Naive B cell (primary cell): ENCODE measurements at regions not wholly inside any gene's neighbourhood (a gene's known extent, or its start where the extent isn't known, plus 50 kb on each side); places are given as distances from the start of the nearest gene placed in this dataset.

Experiments
- ATAC-seq, 2 donors: fragments of 150-1000 bp; cut with Tn5 transposase; 2 replicates each; pipeline ENCODE4 v1.10.0; 2021; ENCODE audit warnings: low read depth in 2 of 2, mild to moderate bottlenecking in 2 of 2, moderate library complexity in 2 of 2
- DNase-seq: peaks from one replicate; pipeline ENCODE4 v3.0.0; 2022
- H3K27ac Mint-ChIP-seq, 6 donors: one replicate each; pipeline ENCODE4 v1.8.0; 2020 to 2022; ENCODE audit warnings: mild to moderate bottlenecking in 6 of 6, mixed read lengths in 6 of 6, moderate library complexity in 5 of 6, inconsistent platforms in 2 of 6
- H3K27me3 Mint-ChIP-seq, 3 donors: one replicate each; pipeline ENCODE4 v1.8.0; 2021 to 2022; ENCODE audit warnings: mixed read lengths in 3 of 3, mild to moderate bottlenecking in 1 of 3
- H3K36me3 Mint-ChIP-seq, 2 donors: one replicate each; pipeline ENCODE4 v1.8.0; 2020 to 2022; ENCODE audit warnings: mixed read lengths in 2 of 2, inconsistent platforms in 1 of 2, mild to moderate bottlenecking in 1 of 2
- H3K4me1 Mint-ChIP-seq, 3 donors: one replicate each; pipeline ENCODE4 v1.8.0; 2020 to 2022; ENCODE audit warnings: mixed read lengths in 3 of 3, inconsistent platforms in 1 of 3, mild to moderate bottlenecking in 1 of 3, moderate library complexity in 1 of 3
- H3K4me3 Mint-ChIP-seq, 8 donors: one replicate each; pipeline ENCODE4 v1.8.0; 2020 to 2022; ENCODE audit warnings: mild to moderate bottlenecking in 8 of 8, mixed read lengths in 8 of 8, moderate library complexity in 8 of 8, inconsistent platforms in 2 of 8
- H3K9me3 Mint-ChIP-seq, 7 donors: one replicate each; pipeline ENCODE4 v1.8.0; 2020 to 2022; ENCODE audit warnings: mixed read lengths in 7 of 7, mild to moderate bottlenecking in 5 of 7, inconsistent platforms in 2 of 7, moderate library complexity in 1 of 7

GRCh38 chr5:36373527-36374086, 71.9 kb upstream of the RANBP3L start:
- no peak overlapping the region for H3K4me3 Mint-ChIP-seq
- ATAC-seq (no peak), DNase-seq (no peak)
- no peak overlapping the region for H3K27ac Mint-ChIP-seq
- H3K4me1 Mint-ChIP-seq: peaks cover 0 to 6% (median 0%) of the 10 kb centered on the region in 3 donors
- peaks cover 0 to 6% (median 0%) of the 10 kb centered on the region in 7 donors for H3K9me3 Mint-ChIP-seq
- no peaks in the 10 kb centered on the region for H3K27me3 Mint-ChIP-seq
- no peaks in the 10 kb centered on the region for H3K36me3 Mint-ChIP-seq

GRCh38 chr5:36374266-36374862, 72.7 kb upstream of the RANBP3L start:
- ATAC-seq (no peak), DNase-seq (no peak)
- Mint-ChIP-seq H3K4me1 (peaks cover 0 to 6% (median 0%) of the 10 kb centered on the region in 3 donors), H3K27ac (no peak overlapping the region), H3K9me3 (peaks cover 0 to 6% (median 0%) of the 10 kb centered on the region in 7 donors), H3K36me3 (no peaks in the 10 kb centered on the region), H3K4me3 (no peak overlapping the region), H3K27me3 (no peaks in the 10 kb centered on the region)

- no peaks in the 10 kb centered on the region for H3K36me3 Mint-ChIP-seq
- no peaks in the 10 kb centered on the region for H3K27me3 Mint-ChIP-seq
- H3K4me1 Mint-ChIP-seq: peaks cover 0 to 6% (median 0%) of the 10 kb centered on the region in 3 donors
- no peak for DNase-seq
- H3K9me3 Mint-ChIP-seq: no peaks in the 10 kb centered on the region
- H3K27ac Mint-ChIP-seq: no peak overlapping the region
- ATAC-seq: no peak
- H3K4me3 Mint-ChIP-seq: no peak overlapping the region
Measured at GRCh38 chr5:36377192-36377591, 75.5 kb upstream of the RANBP3L start.

GRCh38 chr5:36378551-36378950, 76.8 kb upstream of the RANBP3L start:
- ATAC-seq (no peak), DNase-seq (no peak)
- Mint-ChIP-seq H3K27ac (no peak overlapping the region), H3K9me3 (no peaks in the 10 kb centered on the region), H3K27me3 (no peaks in the 10 kb centered on the region), H3K36me3 (no peaks in the 10 kb centered on the region), H3K4me3 (no peak overlapping the region), H3K4me1 (peaks cover 0 to 6% (median 0%) of the 10 kb centered on the region in 3 donors)

- Mint-ChIP-seq H3K27me3 (no peaks in the 10 kb centered on the region), H3K4me1 (peaks cover 0 to 3% (median 0%) of the 10 kb centered on the region in 3 donors), H3K36me3 (no peaks in the 10 kb centered on the region), H3K9me3 (no peaks in the 10 kb centered on the region), H3K4me3 (no peak overlapping the region), H3K27ac (no peak overlapping the region)
- no peak for DNase-seq
- ATAC-seq: no peak
Measured at GRCh38 chr5:36382890-36383289, 81.2 kb upstream of the RANBP3L start.

GRCh38 chr5:36383942-36384341, 82.2 kb upstream of the RANBP3L start:
- Mint-ChIP-seq H3K27ac (peak overlapping the region in 2 of 6 donors; percentile 9 to 45), H3K36me3 (no peaks in the 10 kb centered on the region), H3K4me3 (no peak overlapping the region), H3K4me1 (peaks cover 0 to 3% (median 0%) of the 10 kb centered on the region in 3 donors), H3K9me3 (no peaks in the 10 kb centered on the region), H3K27me3 (no peaks in the 10 kb centered on the region)
- DNase-seq (no peak), ATAC-seq (no peak)

- Mint-ChIP-seq H3K27ac (peak overlapping the region in 1 of 6 donors; percentile 21), H3K27me3 (no peaks in the 10 kb centered on the region), H3K9me3 (no peaks in the 10 kb centered on the region), H3K4me1 (peaks cover 0 to 3% (median 0%) of the 10 kb centered on the region in 3 donors), H3K36me3 (no peaks in the 10 kb centered on the region), H3K4me3 (no peak overlapping the region)
- no peak for DNase-seq
- ATAC-seq: no peak
Measured at GRCh38 chr5:36384845-36385244, 83.1 kb upstream of the RANBP3L start.

- peaks cover 4 to 5% (median 4%) of the 10 kb centered on the region in 3 donors for H3K4me1 Mint-ChIP-seq
- H3K36me3 Mint-ChIP-seq: no peaks in the 10 kb centered on the region
- peak overlapping the region in 1 of 6 donors; percentile 21 for H3K27ac Mint-ChIP-seq
- no peak overlapping the region for H3K4me3 Mint-ChIP-seq
- H3K9me3 Mint-ChIP-seq: no peaks in the 10 kb centered on the region
- ATAC-seq (no peak), DNase-seq (no peak)
- peaks cover 0 to 4% (median 2%) of the 10 kb centered on the region in 3 donors for H3K27me3 Mint-ChIP-seq
Measured at GRCh38 chr5:36385495-36385894, 83.8 kb upstream of the RANBP3L start.

- H3K4me3 Mint-ChIP-seq: no peak overlapping the region
- H3K36me3 Mint-ChIP-seq: no peaks in the 10 kb centered on the region
- ATAC-seq: no peak
- H3K9me3 Mint-ChIP-seq: no peaks in the 10 kb centered on the region
- H3K4me1 Mint-ChIP-seq: peaks cover 8 to 20% (median 10%) of the 10 kb centered on the region in 3 donors
- peaks cover 0 to 17% (median 9%) of the 10 kb centered on the region in 3 donors for H3K27me3 Mint-ChIP-seq
- no peak overlapping the region for H3K27ac Mint-ChIP-seq
- no peak for DNase-seq
Measured at GRCh38 chr5:36388288-36388687, 86.6 kb upstream of the RANBP3L start.

- DNase-seq (no peak), ATAC-seq (no peak)
- Mint-ChIP-seq H3K4me3 (no peak overlapping the region), H3K9me3 (no peaks in the 10 kb centered on the region), H3K27me3 (peaks cover 0 to 17% (median 9%) of the 10 kb centered on the region in 3 donors), H3K4me1 (peaks cover 14 to 28% (median 18%) of the 10 kb centered on the region in 3 donors), H3K36me3 (no peaks in the 10 kb centered on the region), H3K27ac (no peak overlapping the region)
Measured at GRCh38 chr5:36389245-36389644, 87.5 kb upstream of the RANBP3L start.

GRCh38 chr5:36390640-36391039, 88.9 kb upstream of the RANBP3L start:
- H3K4me3 Mint-ChIP-seq: no peak overlapping the region

GRCh38 chr5:36392186-36392585, 90.5 kb upstream of the RANBP3L start:
- no peak for ATAC-seq
- no peaks in the 10 kb centered on the region for H3K36me3 Mint-ChIP-seq
- no peak overlapping the region for H3K4me3 Mint-ChIP-seq
- H3K27ac Mint-ChIP-seq: no peak overlapping the region
- DNase-seq: no peak
- H3K4me1 Mint-ChIP-seq: peaks cover 21 to 44% (median 32%) of the 10 kb centered on the region in 3 donors
- peaks cover 0 to 17% (median 9%) of the 10 kb centered on the region in 3 donors for H3K27me3 Mint-ChIP-seq
- no peaks in the 10 kb centered on the region for H3K9me3 Mint-ChIP-seq

More at GRCh38 chr5:36390640-36391039, 88.9 kb upstream of the RANBP3L start:
- no peak for ATAC-seq
- H3K9me3 Mint-ChIP-seq: no peaks in the 10 kb centered on the region
- H3K27ac Mint-ChIP-seq: no peak overlapping the region
- DNase-seq: no peak
- peaks cover 15 to 33% (median 19%) of the 10 kb centered on the region in 3 donors for H3K4me1 Mint-ChIP-seq
- H3K27me3 Mint-ChIP-seq: peaks cover 0 to 17% (median 9%) of the 10 kb centered on the region in 3 donors
- H3K36me3 Mint-ChIP-seq: no peaks in the 10 kb centered on the region

GRCh38 chr5:36392818-36393217, 91.1 kb upstream of the RANBP3L start:
- peaks cover 0 to 17% (median 9%) of the 10 kb centered on the region in 3 donors for H3K27me3 Mint-ChIP-seq
- H3K9me3 Mint-ChIP-seq: no peaks in the 10 kb centered on the region
- peak overlapping the region in 1 of 6 donors; percentile 62 for H3K27ac Mint-ChIP-seq
- no peaks in the 10 kb centered on the region for H3K36me3 Mint-ChIP-seq
- peaks cover 21 to 44% (median 35%) of the 10 kb centered on the region in 3 donors for H3K4me1 Mint-ChIP-seq
- ATAC-seq: no peak
- H3K4me3 Mint-ChIP-seq: no peak overlapping the region
- no peak for DNase-seq
